GM19035 (cell line): ENCODE measurements at regions not wholly inside any gene's neighbourhood (a gene's known extent, or its start where the extent isn't known, plus 50 kb on each side); places are given as distances from the start of the nearest gene placed in this dataset.

Experiments used
- ATAC-seq: cut with Tn5 transposase; IDR thresholded peaks from one replicate; pipeline ENCODE4 v1.9.1; 2021; ENCODE audit not compliant: unreplicated experiment

GRCh38 chr7:126378642-126379041 lies 874.1 kb downstream of the GRM8 start:
- ATAC-seq, result peak; percentile 70

GRCh38 chr7:126370038-126370668 lies 882.6 kb downstream of the GRM8 start:
- no peak for ATAC-seq

- no peak for ATAC-seq
These were observed 890.0 kb downstream of the GRM8 start for GRCh38 chr7:126362746-126363145.

- no peak for ATAC-seq
These were observed 891.6 kb downstream of the GRM8 start for GRCh38 chr7:126361183-126361582.

- ATAC-seq, result no peak
These were observed 912.9 kb downstream of the GRM8 start for GRCh38 chr7:126339813-126340212.

- ATAC-seq, result no peak
These were observed 947.1 kb downstream of the GRM8 start for GRCh38 chr7:126305671-126306070.

- ATAC-seq, result no peak
These were observed 948.8 kb downstream of the GRM8 start for GRCh38 chr7:126303926-126304325.

- no peak for ATAC-seq
These were observed 950.1 kb downstream of the GRM8 start for GRCh38 chr7:126302639-126303038.

GRCh38 chr7:126286317-126286716 lies 966.4 kb downstream of the GRM8 start:
- ATAC-seq, result no peak

- ATAC-seq, result no peak
These were observed 1016.5 kb downstream of the GRM8 start for GRCh38 chr7:126236261-126236660.

GRCh38 chr7:126228356-126229061 lies 1024.2 kb downstream of the GRM8 start:
- ATAC-seq, result no peak

GRCh38 chr7:126227643-126228042 lies 1025.1 kb downstream of the GRM8 start:
- no peak for ATAC-seq

- no peak for ATAC-seq
These were observed 1025.7 kb downstream of the GRM8 start for GRCh38 chr7:126227055-126227454.

- ATAC-seq, result no peak
These were observed 1029.0 kb downstream of the GRM8 start for GRCh38 chr7:126223729-126224128.

- no peak for ATAC-seq
These were observed 1030.0 kb downstream of the GRM8 start for GRCh38 chr7:126222782-126223181.

GRCh38 chr7:126215785-126216184 lies 1037.0 kb downstream of the GRM8 start:
- no peak for ATAC-seq

GRCh38 chr7:126213876-126214275 lies 1038.9 kb downstream of the GRM8 start:
- no peak for ATAC-seq

GRCh38 chr7:126211875-126212274 lies 1040.9 kb downstream of the GRM8 start:
- ATAC-seq, result no peak

- ATAC-seq, result no peak
These were observed 1042.0 kb downstream of the GRM8 start for GRCh38 chr7:126210707-126211106.

- ATAC-seq, result no peak
These were observed 1049.6 kb downstream of the GRM8 start for GRCh38 chr7:126203185-126203584.

- no peak for ATAC-seq
These were observed 1050.6 kb downstream of the GRM8 start for GRCh38 chr7:126202177-126202576.

- no peak for ATAC-seq
These were observed 1066.7 kb downstream of the GRM8 start for GRCh38 chr7:126185959-126186580.
